Caco-2 (cell line): ENCODE measurements at regions not wholly inside any gene's neighbourhood (a gene's known extent, or its start where the extent isn't known, plus 50 kb on each side); places are given as distances from the start of the nearest gene placed in this dataset.
A peak's percentile ranks its signal among the peaks of the same experiment; 100 is the strongest.

Experiments
- BruUV-seq: library from RNA; stranded (reverse); fragments of 400-500 nt; replicated peaks from 2 replicates; lab custom pipeline; 2021; lab: Mats Ljungman, UMichigan
- CTCF ChIA-PET: fragments of 300-600 bp; sonication (Branson Sonifier 250); formaldehyde crosslinking; loops from one replicate; lab custom pipeline; 2022; ENCODE audit warnings: antibody characterized with exemption; lab: Charles Lee
- POLR2A ChIA-PET: fragments of 300-600 bp; sonication (Branson Sonifier 250); formaldehyde crosslinking; loops from one replicate; lab custom pipeline; 2022; ENCODE audit warnings: antibody characterized with exemption; lab: Charles Lee
- DNase-seq, 2 experiments: peaks; one replicate each; pipeline versions ENCODE4 v3.0.0 to v3.0.0-alpha.2; 2020 to 2022
- H3K27me3 ChIP-seq: replicated peaks from 2 replicates; pipeline ENCODE4 v1.6.0; 2011; ENCODE audit warnings: low read length; ENCODE audit not compliant: control insufficient read depth, insufficient read depth
- H3K36me3 ChIP-seq: 2 replicates; pipeline ENCODE4 v1.5.1; 2011; ENCODE audit warnings: low read length; ENCODE audit not compliant: control insufficient read depth, insufficient read depth
- H3K4me1 ChIP-seq: fragments of 250-450 bp; sonication (Bioruptor Pico); 2 replicates; pipeline ENCODE4 v1.5.1; 2020; ENCODE audit warnings: mild to moderate bottlenecking
- H3K4me3 ChIP-seq: 2 replicates; pipeline ENCODE4 v1.5.1; 2011; ENCODE audit warnings: low read depth, mild to moderate bottlenecking, control low read depth, low read length
- H3K9me3 ChIP-seq: fragments of 250-450 bp; sonication (Bioruptor Pico); 2 replicates; pipeline ENCODE4 v1.5.1; 2020; ENCODE audit warnings: mild to moderate bottlenecking, moderate library complexity
- H3K27ac Mint-ChIP-seq: one replicate; pipeline ENCODE4 v1.8.0; 2022; ENCODE audit warnings: mixed read lengths; ENCODE audit not compliant: unreplicated experiment
- H3K27me3 Mint-ChIP-seq: one replicate; pipeline ENCODE4 v1.8.0; 2022; ENCODE audit warnings: mixed read lengths; ENCODE audit not compliant: insufficient read depth, unreplicated experiment
- H3K36me3 Mint-ChIP-seq: one replicate; pipeline ENCODE4 v1.8.0; 2022; ENCODE audit warnings: mild to moderate bottlenecking, mixed read lengths; ENCODE audit not compliant: insufficient read depth, unreplicated experiment
- H3K4me1 Mint-ChIP-seq: one replicate; pipeline ENCODE4 v1.8.0; 2022; ENCODE audit warnings: low read depth, mixed read lengths; ENCODE audit not compliant: unreplicated experiment
- H3K4me3 Mint-ChIP-seq: one replicate; pipeline ENCODE4 v1.8.0; 2022; ENCODE audit warnings: mild to moderate bottlenecking, moderate library complexity, mixed read lengths; ENCODE audit not compliant: unreplicated experiment
- H3K9me3 Mint-ChIP-seq: one replicate; pipeline ENCODE4 v1.8.0; 2022; ENCODE audit warnings: mixed read lengths; ENCODE audit not compliant: unreplicated experiment
- CTCF ChIP-seq, 2 experiments: fragments of 200-600 bp in 1 of 2; IDR thresholded peaks; 1 replicate in 1 of 2; 2 replicates in 1 of 2; pipeline versions ENCODE4 v1.5.1 to v1.8.0; 2011 to 2022; ENCODE audit warnings: antibody characterized with exemption in 1 of 2, control low read depth in 1 of 2, inconsistent platforms in 1 of 2, low read depth in 1 of 2, low read length in 1 of 2, mild to moderate bottlenecking in 1 of 2, moderate library complexity in 1 of 2; ENCODE audit not compliant: insufficient read depth in 1 of 2, severe bottlenecking in 1 of 2, unreplicated experiment in 1 of 2
- intact Hi-C: fragments of 100-400 bp; cut with micrococcal nuclease; formaldehyde crosslinking; loops from one replicate; pipeline ENCODE4 v1.10.0; 2022; ENCODE audit not compliant: unreplicated experiment

GRCh38 chr21:41582298-41582840 is 74.4 kb upstream of the TMPRSS2 start:
- no TSS peak for BruUV-seq
- Mint-ChIP-seq H3K36me3 (no peaks in the 10 kb centered on the region), H3K4me3 (no peak overlapping the region), H3K9me3 (peaks cover 13% of the 10 kb centered on the region), H3K27ac (no peak overlapping the region), H3K27me3 (no peaks in the 10 kb centered on the region), H3K4me1 (peaks cover 28% of the 10 kb centered on the region)
- intact Hi-C loops, result no loop called here
- peaks cover 11% of the 10 kb centered on the region for H3K9me3 ChIP-seq
- no peaks in the 10 kb centered on the region for H3K27me3 ChIP-seq
- ChIA-PET CTCF (interaction anchor here (0.6 kb wide), 1 partner anchor 26 kb away, joined by 3 read pairs; no protein-coding TSS in a partner anchor), POLR2A (no interaction called here)
- peaks cover 40% of the 10 kb centered on the region for H3K4me1 ChIP-seq
- TF ChIP-seq CTCF (IDR thresholded peaks at IDR 0.05; ENCODE audit: insufficient read depth in 1 of 2, low read depth in 1 of 2, low read length in 1 of 2, severe bottlenecking in 1 of 2, unreplicated experiment in 1 of 2), result no peak
- H3K4me3 ChIP-seq, result no peak overlapping the region
- no peaks in the 10 kb centered on the region for H3K36me3 ChIP-seq
- no peak for DNase-seq

DNA sequence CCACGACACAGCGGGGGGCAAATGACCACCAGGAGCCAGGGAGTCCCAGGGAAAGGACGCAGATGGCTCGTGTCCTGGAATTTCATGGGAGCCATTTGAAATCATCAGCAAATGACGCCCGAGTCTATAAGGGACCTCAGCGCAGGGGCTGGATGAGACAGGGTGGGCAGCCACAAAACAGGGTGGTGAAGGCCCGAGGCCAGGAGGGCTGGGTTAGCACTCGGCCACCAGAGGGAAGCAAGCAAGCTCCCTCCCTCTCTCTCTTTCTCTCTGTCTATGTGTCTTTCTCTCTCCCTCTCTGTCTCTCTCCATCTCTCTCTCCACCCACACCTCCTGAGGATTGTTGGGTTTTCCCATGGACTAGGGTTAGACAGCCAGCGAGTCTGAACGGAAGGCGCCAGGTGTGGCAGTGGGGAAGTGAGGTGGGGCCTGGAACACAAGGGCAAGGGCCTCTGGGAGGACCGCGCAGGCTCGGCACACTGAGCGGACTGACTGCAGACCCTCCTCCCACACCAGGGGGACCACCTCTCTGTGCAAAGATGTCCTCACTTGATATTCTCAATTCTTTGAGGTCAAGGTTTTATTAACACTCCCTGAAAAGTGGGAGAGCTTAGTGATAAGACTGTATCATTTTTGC is 73.8 kb upstream of the TMPRSS2 start:
- no peak overlapping the region for H3K4me3 Mint-ChIP-seq
- no peak overlapping the region for H3K27ac Mint-ChIP-seq
- BruUV-seq, result no TSS peak
- ChIA-PET CTCF (no interaction called here), POLR2A (no interaction called here)
- no peaks in the 10 kb centered on the region for H3K36me3 Mint-ChIP-seq
- peak in 1 of 2 experiments; percentile 2 for TF ChIP-seq CTCF (IDR thresholded peaks at IDR 0.05; ENCODE audit: insufficient read depth in 1 of 2, low read depth in 1 of 2, low read length in 1 of 2, severe bottlenecking in 1 of 2, unreplicated experiment in 1 of 2)
- Histone ChIP-seq H3K36me3 (no peaks in the 10 kb centered on the region), H3K27me3 (no peaks in the 10 kb centered on the region), H3K9me3 (peaks cover 10% of the 10 kb centered on the region), H3K4me3 (no peak overlapping the region), H3K4me1 (peaks cover 40% of the 10 kb centered on the region)
- H3K27me3 Mint-ChIP-seq, result no peaks in the 10 kb centered on the region
- no peak for DNase-seq
- intact Hi-C loops, result no loop called here
- H3K4me1 Mint-ChIP-seq, result peaks cover 28% of the 10 kb centered on the region
- peaks cover 19% of the 10 kb centered on the region for H3K9me3 Mint-ChIP-seq

DNA sequence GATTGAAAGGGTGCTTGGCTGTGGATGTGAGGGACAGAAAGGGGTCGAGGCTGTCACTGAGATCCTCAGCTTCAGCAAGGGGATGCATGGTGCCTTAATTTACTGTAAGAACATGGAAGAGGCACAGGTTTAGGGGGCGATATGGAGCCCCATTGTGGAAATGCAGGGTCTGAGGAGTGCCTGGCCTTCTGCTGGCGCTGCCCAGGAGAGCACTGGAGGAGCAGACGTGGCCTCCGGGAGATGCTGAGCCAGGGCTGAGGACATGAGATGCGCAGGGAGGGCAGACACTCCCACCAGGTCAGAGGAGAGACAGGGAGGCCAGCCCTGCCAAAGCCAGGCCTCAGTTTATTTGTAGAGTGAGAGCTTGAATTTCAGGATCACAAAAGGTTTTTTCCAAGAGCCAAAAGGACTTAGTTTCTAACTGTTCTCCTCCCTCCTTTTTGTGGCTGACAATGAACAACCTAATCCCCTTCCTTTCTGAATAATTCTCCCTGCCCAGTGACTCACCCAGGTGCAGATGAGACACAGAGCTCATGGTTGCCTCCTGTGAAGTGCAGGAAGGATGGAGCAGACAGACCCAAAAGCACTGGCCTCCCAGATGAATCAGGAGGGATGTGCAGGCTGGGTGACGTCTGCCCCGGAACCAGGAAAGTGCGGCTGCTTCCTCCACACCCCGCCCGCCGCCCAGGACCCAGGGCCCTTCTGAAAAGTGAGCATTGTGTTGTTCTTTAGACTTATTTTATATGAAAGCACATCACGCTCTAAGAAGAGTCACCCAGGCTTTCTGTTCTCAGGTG is 73.0 kb upstream of the TMPRSS2 start:
- POLR2A ChIA-PET, result no interaction called here
- TF ChIP-seq CTCF (IDR thresholded peaks at IDR 0.05; ENCODE audit: insufficient read depth in 1 of 2, low read depth in 1 of 2, low read length in 1 of 2, severe bottlenecking in 1 of 2, unreplicated experiment in 1 of 2), result no peak
- Mint-ChIP-seq H3K4me1 (peaks cover 28% of the 10 kb centered on the region), H3K27ac (peak overlapping the region; percentile 49), H3K9me3 (peaks cover 23% of the 10 kb centered on the region), H3K27me3 (no peaks in the 10 kb centered on the region), H3K4me3 (no peak overlapping the region), H3K36me3 (no peaks in the 10 kb centered on the region)
- Histone ChIP-seq H3K9me3 (peaks cover 14% of the 10 kb centered on the region), H3K4me1 (peaks cover 40% of the 10 kb centered on the region), H3K36me3 (no peaks in the 10 kb centered on the region), H3K4me3 (no peak overlapping the region), H3K27me3 (no peaks in the 10 kb centered on the region)
- CTCF ChIA-PET, result no interaction called here
- intact Hi-C loops, result no loop called here
- DNase-seq, result no peak
- BruUV-seq, result no TSS peak
